GM20000 (cell line): ENCODE measurements at regions not wholly inside any gene's neighbourhood (a gene's known extent, or its start where the extent isn't known, plus 50 kb on each side); places are given as distances from the start of the nearest gene placed in this dataset.

ENCODE experiments used
- DNase-seq: peaks from one replicate; pipeline ENCODE4 v3.0.0; 2012; ENCODE audit warnings: low spot score
- TF ChIP-seq, protein P1 (sequence below): IDR thresholded peaks from 2 replicates; pipeline ENCODE4 v1.5.1; 2012; ENCODE audit warnings: mild to moderate bottlenecking, control low read depth; ENCODE audit errors: extremely low read depth, missing control alignments

DNA sequence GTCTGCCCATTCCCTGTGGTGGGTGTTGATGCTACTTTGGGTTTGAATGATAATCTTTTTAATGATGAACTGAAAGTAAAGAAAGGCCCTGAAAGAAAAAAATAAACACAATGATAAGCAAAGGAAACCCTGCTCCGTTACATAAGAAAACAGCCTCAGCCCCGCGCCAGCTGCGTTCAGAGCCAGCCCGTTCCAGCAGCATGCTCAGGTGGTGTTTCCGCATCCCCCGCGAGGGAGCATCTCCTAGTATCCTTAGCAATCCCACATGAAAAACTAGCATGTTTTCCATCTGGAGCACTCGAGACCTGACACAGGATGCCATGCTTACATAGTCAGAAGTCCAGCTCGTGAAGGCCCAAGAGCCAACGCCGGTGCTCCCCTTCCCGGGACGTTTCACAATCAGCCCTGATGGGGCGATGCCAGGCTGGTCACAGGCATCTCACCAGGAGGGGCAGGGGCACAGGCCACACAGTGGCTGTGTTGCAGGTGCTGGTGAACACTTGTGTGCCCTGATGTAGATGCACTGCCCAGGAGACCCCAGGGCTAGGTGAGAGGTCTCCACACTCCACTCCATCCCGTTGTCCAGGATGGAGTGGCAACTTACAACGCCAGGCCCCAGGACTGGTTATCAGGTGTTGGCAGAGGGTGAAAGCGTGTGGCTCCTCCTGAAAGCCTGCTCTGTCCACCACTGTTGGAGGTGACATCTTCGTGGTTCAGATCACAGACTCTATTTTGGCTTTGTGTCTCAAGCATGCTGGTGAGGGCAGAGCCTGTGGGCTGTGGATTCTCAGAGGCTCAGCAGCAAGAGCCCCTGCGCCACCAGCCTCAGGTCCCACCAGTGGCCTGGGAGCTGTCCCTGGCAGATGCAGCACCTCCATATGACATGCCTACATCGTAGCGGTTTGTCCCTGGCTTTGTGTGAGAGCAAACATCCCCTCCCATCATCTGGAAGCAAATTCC lies 246.8 kb upstream of the IRX1 start:
- TF ChIP-seq, protein P1, sequence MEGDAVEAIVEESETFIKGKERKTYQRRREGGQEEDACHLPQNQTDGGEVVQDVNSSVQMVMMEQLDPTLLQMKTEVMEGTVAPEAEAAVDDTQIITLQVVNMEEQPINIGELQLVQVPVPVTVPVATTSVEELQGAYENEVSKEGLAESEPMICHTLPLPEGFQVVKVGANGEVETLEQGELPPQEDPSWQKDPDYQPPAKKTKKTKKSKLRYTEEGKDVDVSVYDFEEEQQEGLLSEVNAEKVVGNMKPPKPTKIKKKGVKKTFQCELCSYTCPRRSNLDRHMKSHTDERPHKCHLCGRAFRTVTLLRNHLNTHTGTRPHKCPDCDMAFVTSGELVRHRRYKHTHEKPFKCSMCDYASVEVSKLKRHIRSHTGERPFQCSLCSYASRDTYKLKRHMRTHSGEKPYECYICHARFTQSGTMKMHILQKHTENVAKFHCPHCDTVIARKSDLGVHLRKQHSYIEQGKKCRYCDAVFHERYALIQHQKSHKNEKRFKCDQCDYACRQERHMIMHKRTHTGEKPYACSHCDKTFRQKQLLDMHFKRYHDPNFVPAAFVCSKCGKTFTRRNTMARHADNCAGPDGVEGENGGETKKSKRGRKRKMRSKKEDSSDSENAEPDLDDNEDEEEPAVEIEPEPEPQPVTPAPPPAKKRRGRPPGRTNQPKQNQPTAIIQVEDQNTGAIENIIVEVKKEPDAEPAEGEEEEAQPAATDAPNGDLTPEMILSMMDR, result no peak
- DNase-seq, result no peak

DNA sequence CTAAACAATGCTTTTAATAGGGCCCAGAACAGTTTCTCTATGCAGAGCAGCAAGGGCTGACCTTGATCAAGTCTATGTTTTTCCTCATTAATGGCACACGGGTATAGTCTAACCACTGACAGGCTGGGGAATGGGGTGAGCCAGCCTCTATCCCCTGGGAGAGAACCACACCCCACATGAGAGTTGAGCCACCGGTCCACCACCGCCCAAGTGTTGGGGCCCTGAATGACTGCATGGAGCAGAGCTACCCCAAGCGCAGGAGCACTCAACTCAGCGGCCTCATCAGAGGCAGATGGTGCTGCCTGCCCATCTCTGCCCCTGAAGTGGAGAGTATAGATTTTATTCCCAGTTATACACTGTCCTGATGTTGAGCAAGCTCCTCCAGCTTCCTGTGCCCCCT lies 247.9 kb upstream of the IRX1 start:
- DNase-seq, result no peak
- TF ChIP-seq, protein P1, result no peak

DNA sequence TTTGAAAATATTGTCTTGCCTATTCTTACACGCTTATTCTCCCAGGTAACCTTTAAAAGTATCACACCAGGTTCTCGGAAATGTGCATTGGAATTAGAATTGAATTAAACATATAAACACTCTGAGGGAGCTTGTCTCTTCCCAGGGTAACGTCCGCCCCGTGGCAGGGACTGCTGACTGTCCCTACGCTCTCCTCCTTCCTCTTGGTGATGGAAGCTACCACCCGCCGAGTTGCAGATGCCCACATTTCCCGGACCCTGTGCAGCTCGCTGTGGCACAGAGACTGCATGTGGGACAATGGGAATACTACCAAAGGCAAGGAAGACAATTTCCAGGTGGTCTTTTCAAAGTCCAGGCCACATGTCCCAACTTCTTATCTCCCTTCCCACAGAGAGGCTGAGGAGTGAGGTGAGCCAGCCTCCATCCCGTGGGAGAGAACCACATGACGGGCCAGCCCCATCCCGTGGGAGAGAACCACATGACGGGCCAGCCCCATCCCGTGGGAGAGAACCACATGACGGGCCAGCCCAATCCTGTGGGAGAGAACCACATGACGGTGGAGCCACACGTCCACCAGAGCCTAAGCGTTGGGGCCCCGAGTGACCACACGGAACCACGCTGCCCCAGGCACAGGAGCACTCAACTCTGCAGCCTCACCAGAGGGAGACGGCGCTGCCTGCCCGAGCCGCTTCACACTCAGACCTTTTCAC lies 249.4 kb upstream of the IRX1 start:
- TF ChIP-seq, protein P1, result no peak
- no peak for DNase-seq

DNA sequence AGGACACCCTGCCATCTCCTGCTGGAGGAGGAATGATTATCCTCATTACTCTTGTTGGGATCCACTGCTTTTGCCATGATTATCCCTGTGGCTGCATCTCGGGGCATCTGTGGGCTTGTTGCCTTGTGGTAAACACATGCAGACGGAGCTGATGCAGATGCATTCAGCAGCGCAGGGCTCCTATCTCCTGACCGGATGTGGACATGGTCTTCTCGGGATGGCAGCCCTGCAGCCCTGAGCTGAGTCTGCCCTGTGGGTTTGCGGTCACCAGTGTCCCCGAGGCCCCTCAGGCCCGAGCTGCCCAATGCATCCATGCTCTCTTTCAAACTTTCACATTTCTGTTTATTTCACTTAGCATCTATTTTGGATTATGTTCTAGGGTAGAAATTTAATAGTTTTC lies 250.4 kb upstream of the IRX1 start:
- no peak for DNase-seq
- TF ChIP-seq, protein P1, result no peak

DNA sequence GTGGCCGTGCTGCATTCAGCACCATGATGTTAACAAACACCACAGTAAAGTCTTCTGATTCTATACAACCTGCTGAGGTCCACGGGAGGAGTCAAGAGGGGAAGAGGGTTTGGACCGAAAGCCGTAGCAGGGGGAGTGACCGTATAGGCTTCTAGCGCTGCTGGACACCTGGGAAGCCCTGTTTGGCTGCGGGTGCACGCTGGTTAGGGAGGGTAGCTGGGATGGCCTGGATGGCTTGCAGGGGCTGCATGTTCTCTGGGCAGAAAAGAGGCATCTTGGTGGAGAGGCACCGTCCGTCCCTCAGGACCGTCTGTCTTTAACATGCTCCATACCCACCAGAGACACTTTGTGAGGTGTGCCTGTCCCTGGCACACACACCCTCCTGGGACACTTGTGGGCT lies 251.0 kb upstream of the IRX1 start:
- TF ChIP-seq, protein P1, result no peak
- no peak for DNase-seq

DNA sequence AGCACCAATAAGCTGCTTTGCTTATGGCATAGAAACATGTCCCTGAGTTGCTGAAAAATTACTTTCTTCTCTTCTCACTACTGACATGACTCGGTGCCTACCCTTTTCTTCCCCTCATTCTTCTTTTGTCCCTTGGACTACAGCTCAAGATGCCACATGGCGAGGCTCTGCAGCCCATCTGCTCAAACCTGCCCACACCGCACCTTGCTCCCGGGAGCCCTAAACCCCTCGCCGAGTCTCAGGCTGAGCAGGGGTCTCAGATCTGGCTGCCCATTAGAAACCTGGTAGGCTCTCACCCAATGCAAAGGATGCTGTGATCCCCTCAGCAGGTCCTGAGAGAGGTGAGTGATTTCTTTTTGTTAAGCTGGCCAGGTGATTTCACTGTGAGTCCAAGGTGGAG lies 251.7 kb upstream of the IRX1 start:
- no peak for DNase-seq
- TF ChIP-seq, protein P1, result no peak

DNA sequence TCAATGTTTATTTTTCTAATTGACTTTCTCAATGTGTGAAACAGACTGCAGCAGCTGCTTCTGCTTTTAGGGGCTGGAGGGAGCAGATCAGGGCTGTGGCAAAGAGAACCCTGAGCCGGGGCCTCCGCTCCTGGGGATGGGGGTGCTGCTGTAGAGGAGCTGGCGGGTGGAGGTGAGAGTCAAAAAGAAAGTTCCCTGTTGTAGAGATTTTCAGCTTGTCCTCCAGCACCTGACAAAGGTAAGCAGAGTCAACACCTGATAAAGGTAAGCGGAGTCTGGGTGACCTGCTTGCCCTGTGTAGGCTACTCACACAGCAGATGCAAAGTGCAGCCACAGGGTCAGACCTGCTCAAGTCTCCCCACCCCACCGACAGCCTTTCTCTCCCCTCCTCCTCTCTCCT lies 252.4 kb upstream of the IRX1 start:
- DNase-seq, result no peak
- TF ChIP-seq, protein P1, result no peak
